SK-N-SH (cell line): ENCODE measurements at regions not wholly inside any gene's neighbourhood (a gene's known extent, or its start where the extent isn't known, plus 50 kb on each side); places are given as distances from the start of the nearest gene placed in this dataset.
A peak's percentile ranks its signal among the peaks of the same experiment; 100 is the strongest.

ENCODE experiments used
- CTCF ChIA-PET: fragments of 300-600, 350-600 bp; formaldehyde crosslinking; extraction: SDS; loops from one replicate; lab custom pipeline; 2021; lab: Yijun Ruan, JAX
- POLR2A ChIA-PET: fragments of 350-600 bp; sonication (Branson Sonifier 250); formaldehyde crosslinking; extraction: SDS; loops from one replicate; lab custom pipeline; 2020; ENCODE audit warnings: antibody characterized with exemption, inconsistent platforms; lab: Yijun Ruan, JAX
- DNase-seq: peaks from one replicate; pipeline ENCODE4 v3.0.0; 2012
- H2AFZ ChIP-seq: fragments of 200-600 bp; sonication (generic); 2 replicates; pipeline ENCODE4 v1.8.1; 2016; ENCODE audit warnings: antibody characterized with exemption, mild to moderate bottlenecking, low read depth
- H3F3A ChIP-seq: fragments of 200-600 bp; sonication (generic); replicated peaks from 2 replicates; pipeline ENCODE3; 2016; ENCODE audit warnings: antibody characterized with exemption, mild to moderate bottlenecking; ENCODE audit not compliant: insufficient read depth
- H3K27ac ChIP-seq, 2 experiments: fragments of 200-500 bp in 1 of 2; fragments of 200-600 bp in 1 of 2; sonication (Bioruptor generic) in 1 of 2; sonication (generic), shearing (Covaris generic) in 1 of 2; 2 replicates each; pipeline versions ENCODE4 v1.5.1 to v1.6.1; 2014 to 2016; ENCODE audit warnings: low read depth in 2 of 2, inconsistent platforms in 1 of 2, low read length in 1 of 2, mild to moderate bottlenecking in 1 of 2, mixed read lengths in 1 of 2
- H3K27me3 ChIP-seq: fragments of 200-600 bp; sonication (generic), shearing (Covaris generic); 2 replicates; pipeline ENCODE4 v1.6.1; 2016; ENCODE audit warnings: mixed run types; ENCODE audit not compliant: insufficient read depth
- H3K36me3 ChIP-seq, 2 experiments: fragments of 200-500 bp in 1 of 2; fragments of 200-600 bp in 1 of 2; sonication (Bioruptor generic) in 1 of 2; sonication (generic) in 1 of 2; replicated peaks in 1 of 2; 2 replicates each; pipeline versions ENCODE3 to v1.5.1; 2014 to 2016; ENCODE audit warnings: low read length in 1 of 2, mild to moderate bottlenecking in 1 of 2; ENCODE audit not compliant: insufficient read depth in 2 of 2, control insufficient read depth in 1 of 2
- H3K4me1 ChIP-seq, 2 experiments: fragments of 200-500 bp in 1 of 2; fragments of 200-600 bp in 1 of 2; sonication (Bioruptor generic) in 1 of 2; sonication (generic), shearing (Covaris generic) in 1 of 2; 2 replicates each; pipeline versions ENCODE4 v1.5.1 to v1.6.1; 2014 to 2016; ENCODE audit warnings: low read depth in 1 of 2, low read length in 1 of 2, mixed run types in 1 of 2; ENCODE audit not compliant: insufficient read depth in 2 of 2, control insufficient read depth in 1 of 2
- H3K4me2 ChIP-seq: fragments of 200-600 bp; sonication (generic), shearing (Covaris generic); 2 replicates; pipeline ENCODE4 v1.6.1; 2017; ENCODE audit warnings: mixed run types
- H3K4me3 ChIP-seq, 2 experiments: fragments of 200-500 bp in 1 of 2; fragments of 200-600 bp in 1 of 2; sonication (Bioruptor generic) in 1 of 2; sonication (generic), shearing (Covaris generic) in 1 of 2; 2 replicates each; pipeline versions ENCODE4 v1.5.1 to v1.8.1; 2014 to 2016; ENCODE audit warnings: low read depth in 2 of 2, inconsistent platforms in 1 of 2, low read length in 1 of 2, mild to moderate bottlenecking in 1 of 2, mixed read lengths in 1 of 2, moderate library complexity in 1 of 2
- H3K79me2 ChIP-seq: fragments of 200-600 bp; sonication (generic); 2 replicates; pipeline ENCODE4 v1.8.1; 2017; ENCODE audit warnings: mild to moderate bottlenecking; ENCODE audit not compliant: insufficient read depth
- H3K9ac ChIP-seq: fragments of 200-600 bp; sonication (generic); 2 replicates; pipeline ENCODE4 v1.6.1; 2017; ENCODE audit warnings: mixed run types
- H3K9me2 ChIP-seq: fragments of 200-600 bp; sonication (generic); 2 replicates; pipeline ENCODE4 v1.6.1; 2017; ENCODE audit warnings: mixed run types
- H3K9me3 ChIP-seq: fragments of 200-600 bp; sonication (generic); 2 replicates; pipeline ENCODE4 v1.6.1; 2017; ENCODE audit warnings: mixed run types, mild to moderate bottlenecking, moderate library complexity
- H4K20me1 ChIP-seq: fragments of 200-600 bp; sonication (generic); 2 replicates; pipeline ENCODE4 v1.6.1; 2017; ENCODE audit warnings: mild to moderate bottlenecking, mixed run types; ENCODE audit not compliant: insufficient read depth
- CHD2 ChIP-seq: fragments of 150-350 bp; IDR thresholded peaks from 2 replicates; pipeline ENCODE4 v1.6.1; 2018; ENCODE audit warnings: low read length; ENCODE audit not compliant: partially characterized antibody
- ELF1 ChIP-seq: IDR thresholded peaks from 2 replicates; pipeline ENCODE4 v1.4.0; 2012
- FOSL2 ChIP-seq: IDR thresholded peaks from 2 replicates; pipeline ENCODE4 v1.4.0; 2012; ENCODE audit warnings: low read depth, mild to moderate bottlenecking, moderate library complexity, borderline replicate concordance
- FOXM1 ChIP-seq: IDR thresholded peaks from 2 replicates; pipeline ENCODE4 v1.4.0; 2012; ENCODE audit warnings: low read depth, mild to moderate bottlenecking
- GABPA ChIP-seq: IDR thresholded peaks from 2 replicates; pipeline ENCODE4 v1.4.0; 2012; ENCODE audit warnings: low read depth, mild to moderate bottlenecking
- IRF3 ChIP-seq: fragments of 150-350 bp; IDR thresholded peaks from 2 replicates; pipeline ENCODE4 v1.6.1; 2016; ENCODE audit warnings: mild to moderate bottlenecking, low read depth, low read length
- MEF2A ChIP-seq: IDR thresholded peaks from 2 replicates; pipeline ENCODE4 v1.4.0; 2012; ENCODE audit warnings: low read depth, borderline replicate concordance
- NFIC ChIP-seq: IDR thresholded peaks from 2 replicates; pipeline ENCODE4 v1.4.0; 2012; ENCODE audit warnings: borderline replicate concordance
- NRF1 ChIP-seq: IDR thresholded peaks from 2 replicates; pipeline ENCODE4 v1.6.1; 2012; ENCODE audit warnings: low read depth, mild to moderate bottlenecking, low read length
- REST ChIP-seq: IDR thresholded peaks from 2 replicates; pipeline ENCODE4 v1.6.1; 2012; ENCODE audit warnings: mild to moderate bottlenecking, low read depth, low read length, moderate library complexity
- RFX5 ChIP-seq: IDR thresholded peaks from 2 replicates; pipeline ENCODE4 v1.6.1; 2012; ENCODE audit warnings: mild to moderate bottlenecking, improper control_type of control experiment, low read length
- RXRA ChIP-seq: IDR thresholded peaks from 2 replicates; pipeline ENCODE4 v1.4.0; 2012; ENCODE audit warnings: low read depth, mild to moderate bottlenecking, borderline replicate concordance
- SIN3A ChIP-seq: IDR thresholded peaks from 2 replicates; pipeline ENCODE4 v1.6.1; 2012; ENCODE audit warnings: low read depth, mild to moderate bottlenecking, low read length, moderate library complexity, borderline replicate concordance
- SMC3 ChIP-seq: IDR thresholded peaks from 2 replicates; pipeline ENCODE4 v1.6.1; 2012; ENCODE audit warnings: low read depth, low read length, improper control_type of control experiment
- TAF1 ChIP-seq: IDR thresholded peaks from 2 replicates; pipeline ENCODE4 v1.6.1; 2012; ENCODE audit warnings: low read depth, mild to moderate bottlenecking, low read length, moderate library complexity, borderline replicate concordance
- USF1 ChIP-seq: IDR thresholded peaks from 2 replicates; pipeline ENCODE4 v1.4.0; 2012; ENCODE audit warnings: low read depth, borderline replicate concordance
- WGBS: methylation state at CpG from one replicate; pipeline ENCODE4 v1.1.6; 2017; ENCODE audit warnings: low lambda C conversion rate; 5-methylcytosine and 5-hydroxymethylcytosine counted together
- TF ChIP-seq, protein P1 (sequence below): fragments of 150-350 bp; IDR thresholded peaks from 2 replicates; pipeline ENCODE4 v1.6.1; 2017; ENCODE audit warnings: antibody characterized with exemption, low read length, low read depth, borderline replicate concordance
- TF ChIP-seq, protein P2 (sequence below): IDR thresholded peaks from 2 replicates; pipeline ENCODE4 v1.4.0; 2012; ENCODE audit warnings: low read depth, borderline replicate concordance

- no peak for TF ChIP-seq SMC3
- TF ChIP-seq SIN3A = no peak
- TF ChIP-seq FOSL2 = no peak
- no peak for TF ChIP-seq USF1
- TF ChIP-seq CHD2 = no peak
- TF ChIP-seq RFX5 = no peak
- TF ChIP-seq NFIC = no peak
- no peak for TF ChIP-seq IRF3
- TF ChIP-seq REST = no peak
- TF ChIP-seq GABPA = no peak
- TF ChIP-seq ELF1 = no peak
- TF ChIP-seq TAF1 = no peak
- TF ChIP-seq NRF1 = no peak
- TF ChIP-seq, protein P1, sequence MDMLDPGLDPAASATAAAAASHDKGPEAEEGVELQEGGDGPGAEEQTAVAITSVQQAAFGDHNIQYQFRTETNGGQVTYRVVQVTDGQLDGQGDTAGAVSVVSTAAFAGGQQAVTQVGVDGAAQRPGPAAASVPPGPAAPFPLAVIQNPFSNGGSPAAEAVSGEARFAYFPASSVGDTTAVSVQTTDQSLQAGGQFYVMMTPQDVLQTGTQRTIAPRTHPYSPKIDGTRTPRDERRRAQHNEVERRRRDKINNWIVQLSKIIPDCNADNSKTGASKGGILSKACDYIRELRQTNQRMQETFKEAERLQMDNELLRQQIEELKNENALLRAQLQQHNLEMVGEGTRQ = no peak
- TF ChIP-seq RXRA = no peak
- TF ChIP-seq FOXM1 = no peak
- TF ChIP-seq, protein P2, sequence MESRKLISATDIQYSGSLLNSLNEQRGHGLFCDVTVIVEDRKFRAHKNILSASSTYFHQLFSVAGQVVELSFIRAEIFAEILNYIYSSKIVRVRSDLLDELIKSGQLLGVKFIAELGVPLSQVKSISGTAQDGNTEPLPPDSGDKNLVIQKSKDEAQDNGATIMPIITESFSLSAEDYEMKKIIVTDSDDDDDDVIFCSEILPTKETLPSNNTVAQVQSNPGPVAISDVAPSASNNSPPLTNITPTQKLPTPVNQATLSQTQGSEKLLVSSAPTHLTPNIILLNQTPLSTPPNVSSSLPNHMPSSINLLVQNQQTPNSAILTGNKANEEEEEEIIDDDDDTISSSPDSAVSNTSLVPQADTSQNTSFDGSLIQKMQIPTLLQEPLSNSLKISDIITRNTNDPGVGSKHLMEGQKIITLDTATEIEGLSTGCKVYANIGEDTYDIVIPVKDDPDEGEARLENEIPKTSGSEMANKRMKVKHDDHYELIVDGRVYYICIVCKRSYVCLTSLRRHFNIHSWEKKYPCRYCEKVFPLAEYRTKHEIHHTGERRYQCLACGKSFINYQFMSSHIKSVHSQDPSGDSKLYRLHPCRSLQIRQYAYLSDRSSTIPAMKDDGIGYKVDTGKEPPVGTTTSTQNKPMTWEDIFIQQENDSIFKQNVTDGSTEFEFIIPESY = no peak
- TF ChIP-seq MEF2A = no peak
- Histone ChIP-seq H3K4me1 (peaks cover 0 to 10% of the 10 kb centered on the region in 2 experiments; a peak in 1 of 4 replicates), H2AFZ (no peak overlapping the region), H3K36me3 (no peaks in the 10 kb centered on the region), H3K4me3 (no peak overlapping the region), H4K20me1 (no peaks in the 10 kb centered on the region), H3K27me3 (no peaks in the 10 kb centered on the region; the same call in 1 of the 2 replicates), H3K9me3 (no peaks in the 10 kb centered on the region), H3F3A (no peaks in the 10 kb centered on the region), H3K9ac (no peak overlapping the region), H3K27ac (no peak overlapping the region), H3K79me2 (no peaks in the 10 kb centered on the region), H3K9me2 (no peaks in the 10 kb centered on the region), H3K4me2 (no peak overlapping the region)
- DNase-seq = peak; percentile 32
- 83% methylated on average over 8 of the region's 8 CpGs for WGBS
- ChIA-PET POLR2A (interaction anchor here (0.5 kb wide), 1 partner anchor 41 kb away, joined by 4 read pairs; no protein-coding TSS in a partner anchor), CTCF (interaction anchor here (1.0 kb wide), 1 partner anchor 311 kb away, joined by 3 read pairs; no protein-coding TSS in a partner anchor)
These were observed 155.7 kb upstream of the SH3BP4 start for GRCh38 chr2:234796045-234796591.
